K562 (cell line): ENCODE measurements at regions not wholly inside any gene's neighbourhood (a gene's known extent, or its start where the extent isn't known, plus 50 kb on each side); places are given as distances from the start of the nearest gene placed in this dataset.

ENCODE experiments used
- CBFA2T3 ChIP-seq: fragments of 450-650 bp; IDR thresholded peaks from 2 replicates; pipeline ENCODE4 v1.6.1; 2017
- CBX8 ChIP-seq: fragments of 200-600 bp; sonication (generic); IDR thresholded peaks from 2 replicates; pipeline ENCODE4 v1.6.1; 2012; ENCODE audit warnings: borderline replicate concordance, mixed run types, low read depth, mild to moderate bottlenecking, moderate library complexity, mixed read lengths, low read length, control low read depth, inconsistent platforms; ENCODE audit not compliant: poor library complexity, severe bottlenecking; ENCODE audit errors: extremely low read depth
- EZH2 ChIP-seq: IDR thresholded peaks from 2 replicates; pipeline ENCODE4 v1.6.1; 2012; ENCODE audit warnings: low read depth, mild to moderate bottlenecking, inconsistent platforms, low read length, borderline replicate concordance
- FOXK2 ChIP-seq, 2 experiments: fragments of 450-650 bp; IDR thresholded peaks in 1 of 2; conservative IDR thresholded peaks in 1 of 2; 2 replicates each; pipeline ENCODE4 v1.6.1; 2016; ENCODE audit warnings: low read depth in 2 of 2, mild to moderate bottlenecking in 1 of 2
- GABPB2 ChIP-seq: fragments of 250-450 bp; sonication (Bioruptor Pico); conservative IDR thresholded peaks from 2 replicates; pipeline ENCODE4 v1.5.1; 2021; ENCODE audit warnings: mild to moderate bottlenecking
- GTF2B ChIP-seq: IDR thresholded peaks from 2 replicates; pipeline ENCODE4 v1.6.1; 2011; ENCODE audit not compliant: insufficient read length; ENCODE audit errors: extremely low read depth
- HLTF ChIP-seq: fragments of 450-650 bp; IDR thresholded peaks from 2 replicates; pipeline ENCODE4 v1.6.1; 2016
- KLF13 ChIP-seq: fragments of 450-650 bp; IDR thresholded peaks from 2 replicates; pipeline ENCODE4 v1.6.1; 2016; ENCODE audit warnings: missing genetic modification characterization, low read depth, mild to moderate bottlenecking, missing compliant biosample characterization, moderate library complexity, borderline replicate concordance
- MEF2D ChIP-seq: conservative IDR thresholded peaks from 2 replicates; pipeline ENCODE4 v1.6.1; 2016; ENCODE audit warnings: low read depth, missing genetic modification characterization, missing compliant biosample characterization
- MXD1 ChIP-seq: fragments of 250-450 bp; sonication (Bioruptor Pico); IDR thresholded peaks from 2 replicates; pipeline ENCODE4 v1.8.0; 2021; ENCODE audit warnings: borderline replicate concordance, mild to moderate bottlenecking, moderate library complexity; ENCODE audit not compliant: poor library complexity, severe bottlenecking
- RNF219 ChIP-seq: fragments of 250-450 bp; sonication (Bioruptor Pico); IDR thresholded peaks from 2 replicates; pipeline ENCODE4 v1.5.0; 2022; ENCODE audit warnings: mild to moderate bottlenecking
- SMAD1 ChIP-seq: fragments of 150-350 bp; IDR thresholded peaks from 2 replicates; pipeline ENCODE4 v1.6.1; 2014; ENCODE audit warnings: low read length, low read depth; ENCODE audit not compliant: partially characterized antibody
- SMARCC2 ChIP-seq: fragments of 450-650 bp; IDR thresholded peaks from 2 replicates; pipeline ENCODE4 v1.6.1; 2017; ENCODE audit warnings: antibody characterized with exemption, moderate library complexity, mild to moderate bottlenecking, low read depth
- SRSF1 ChIP-seq: fragments of 200-400 bp; formaldehyde crosslinking; IDR thresholded peaks from 2 replicates; pipeline ENCODE4 v1.6.1; 2017; ENCODE audit warnings: mild to moderate bottlenecking, low read depth, low read length, moderate library complexity
- ZBTB49 ChIP-seq: sonication (generic); formaldehyde crosslinking; IDR thresholded peaks from 2 replicates; pipeline ENCODE4 v1.8.0; 2022; ENCODE audit warnings: missing genetic modification reagents, mild to moderate bottlenecking, borderline replicate concordance
- ZNF551 ChIP-seq: fragments of 250-450 bp; sonication (Bioruptor Pico); IDR thresholded peaks from 2 replicates; pipeline ENCODE4 v1.5.0; 2021; ENCODE audit warnings: mild to moderate bottlenecking, moderate library complexity
- ZNF707 ChIP-seq: fragments of 250-450 bp; sonication (Bioruptor Pico); conservative IDR thresholded peaks from 2 replicates; pipeline ENCODE4 v1.8.0; 2022; ENCODE audit warnings: inconsistent platforms, mild to moderate bottlenecking, moderate library complexity
- ZSCAN29 ChIP-seq: fragments of 450-650 bp; IDR thresholded peaks from 2 replicates; pipeline ENCODE4 v1.6.1; 2017
- TF ChIP-seq, protein P1 (sequence below): fragments of 450-650 bp; conservative IDR thresholded peaks from 2 replicates; pipeline ENCODE4 v1.6.1; 2016; ENCODE audit warnings: missing genetic modification characterization, low read depth, mild to moderate bottlenecking, control low read depth, missing compliant biosample characterization

DNA sequence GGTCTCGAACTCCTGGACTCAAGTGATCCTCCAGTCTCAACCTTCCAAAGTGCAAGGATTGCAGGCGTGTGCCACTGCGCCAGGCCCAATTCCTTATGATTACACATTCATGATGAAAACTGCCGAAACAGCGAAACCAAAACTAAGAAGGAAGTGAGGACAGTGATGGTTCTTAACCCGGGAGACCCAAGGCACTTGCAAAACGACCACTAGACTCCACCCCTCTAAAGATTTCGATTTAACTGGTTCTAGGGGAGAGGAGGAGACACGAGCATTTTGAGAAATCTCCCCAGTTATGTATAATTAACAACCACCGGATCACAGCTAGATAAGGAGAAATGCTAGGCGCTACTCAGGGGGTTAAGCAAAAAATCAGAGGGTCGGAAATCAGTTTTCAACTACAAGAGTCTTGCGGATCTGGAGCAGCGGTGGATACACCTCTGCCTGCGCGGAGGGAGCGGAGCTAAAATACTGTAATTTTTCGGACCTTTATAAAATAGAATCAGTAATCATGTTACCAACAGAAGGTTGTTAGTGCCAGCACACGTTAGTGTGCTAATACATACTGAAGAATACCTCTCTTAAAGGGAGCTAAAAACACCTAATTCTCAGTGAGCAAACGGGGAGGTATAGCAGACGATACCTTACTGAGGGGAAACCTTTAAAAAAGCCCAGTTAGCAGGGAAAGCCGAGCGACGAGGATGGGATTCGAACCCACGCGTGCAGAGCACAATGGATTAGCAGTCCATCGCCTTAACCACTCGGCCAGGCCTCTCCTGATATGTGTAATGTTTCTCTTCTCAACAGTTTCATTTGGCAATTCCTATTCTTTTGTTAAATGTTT, 60.0 kb upstream of the BTN3A2 start (continued):
- TF ChIP-seq, protein P1, sequence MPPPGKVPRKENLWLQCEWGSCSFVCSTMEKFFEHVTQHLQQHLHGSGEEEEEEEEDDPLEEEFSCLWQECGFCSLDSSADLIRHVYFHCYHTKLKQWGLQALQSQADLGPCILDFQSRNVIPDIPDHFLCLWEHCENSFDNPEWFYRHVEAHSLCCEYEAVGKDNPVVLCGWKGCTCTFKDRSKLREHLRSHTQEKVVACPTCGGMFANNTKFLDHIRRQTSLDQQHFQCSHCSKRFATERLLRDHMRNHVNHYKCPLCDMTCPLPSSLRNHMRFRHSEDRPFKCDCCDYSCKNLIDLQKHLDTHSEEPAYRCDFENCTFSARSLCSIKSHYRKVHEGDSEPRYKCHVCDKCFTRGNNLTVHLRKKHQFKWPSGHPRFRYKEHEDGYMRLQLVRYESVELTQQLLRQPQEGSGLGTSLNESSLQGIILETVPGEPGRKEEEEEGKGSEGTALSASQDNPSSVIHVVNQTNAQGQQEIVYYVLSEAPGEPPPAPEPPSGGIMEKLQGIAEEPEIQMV (tag), result no peak
- TF ChIP-seq GABPB2 (CRISPR knock-in tag), result no peak
- no peak for TF ChIP-seq MXD1 (CRISPR knock-in tag)
- peak; percentile 47; the same call in 1 of the 2 replicates for TF ChIP-seq MEF2D (tag)
- TF ChIP-seq SMARCC2, result no peak
- TF ChIP-seq SRSF1, result no peak
- TF ChIP-seq SMAD1, result peak; percentile 59
- no peak for TF ChIP-seq KLF13 (tag)
- TF ChIP-seq ZSCAN29, result peak; percentile 54
- no peak for TF ChIP-seq ZNF551 (CRISPR knock-in tag)
- TF ChIP-seq GTF2B, result no peak
- TF ChIP-seq FOXK2 (conservative IDR thresholded peaks at IDR 0.05 in 1 of 2, IDR thresholded peaks at IDR 0.05 in 1 of 2; ENCODE audit: low read depth in 2 of 2), result peak in 1 of 2 experiments; percentile 41; a peak in 1 of 4 replicates
- TF ChIP-seq EZH2, result no peak
- TF ChIP-seq HLTF, result 0 out of 2 replicates have a peak, but pooled peaks have one; percentile 13
- no peak for TF ChIP-seq CBX8
- 0 out of 2 replicates have a peak, but pooled peaks have one; percentile 51 for TF ChIP-seq RNF219 (CRISPR knock-in tag)
- TF ChIP-seq CBFA2T3, result 0 out of 2 replicates have a peak, but pooled peaks have one; percentile 16
- no peak for TF ChIP-seq ZBTB49
- TF ChIP-seq ZNF707 (CRISPR knock-in tag), result no peak; the same call in 1 of the 2 replicates
